CD1c-positive myeloid dendritic cell (primary cell): ENCODE measurements at regions not wholly inside any gene's neighbourhood (a gene's known extent, or its start where the extent isn't known, plus 50 kb on each side); places are given as distances from the start of the nearest gene placed in this dataset.

Experiments
- DNase-seq: peaks from one replicate; pipeline ENCODE4 v3.0.0-alpha.2; 2016; ENCODE audit errors: extremely low spot score

DNA sequence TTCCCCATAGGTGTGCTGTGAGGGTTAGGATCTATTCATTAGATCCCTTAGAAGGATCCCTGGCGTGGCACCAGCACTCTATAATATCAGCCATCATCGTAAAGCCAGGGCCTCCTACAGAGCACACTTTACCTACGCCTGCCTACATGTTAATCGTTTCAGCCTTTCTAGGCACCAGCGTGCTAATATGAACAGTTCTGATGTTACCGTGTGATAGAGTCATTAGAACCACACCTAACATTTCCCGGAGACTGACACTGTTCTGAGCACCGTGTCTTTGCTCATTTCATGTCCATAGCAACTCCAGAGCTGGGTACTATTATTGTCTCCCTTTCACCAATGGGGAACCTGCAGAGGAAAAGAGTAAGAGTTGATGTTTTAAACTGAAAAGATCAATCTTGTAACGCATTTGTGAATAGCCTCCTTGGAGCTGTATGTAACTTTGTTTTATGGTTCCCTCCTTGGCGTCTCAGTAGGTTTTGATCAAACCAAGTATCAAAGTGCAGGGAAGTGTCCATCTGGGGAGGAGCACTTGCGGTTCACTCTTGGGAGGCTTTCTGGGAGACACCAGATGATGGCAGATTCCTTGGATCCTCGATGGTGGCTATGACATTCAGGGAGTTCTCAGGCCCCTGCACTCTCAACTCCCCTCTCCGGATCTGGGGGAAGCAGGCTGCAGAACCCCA is 73.8 kb upstream of the KCNG1 start:
- no peak for DNase-seq

DNA sequence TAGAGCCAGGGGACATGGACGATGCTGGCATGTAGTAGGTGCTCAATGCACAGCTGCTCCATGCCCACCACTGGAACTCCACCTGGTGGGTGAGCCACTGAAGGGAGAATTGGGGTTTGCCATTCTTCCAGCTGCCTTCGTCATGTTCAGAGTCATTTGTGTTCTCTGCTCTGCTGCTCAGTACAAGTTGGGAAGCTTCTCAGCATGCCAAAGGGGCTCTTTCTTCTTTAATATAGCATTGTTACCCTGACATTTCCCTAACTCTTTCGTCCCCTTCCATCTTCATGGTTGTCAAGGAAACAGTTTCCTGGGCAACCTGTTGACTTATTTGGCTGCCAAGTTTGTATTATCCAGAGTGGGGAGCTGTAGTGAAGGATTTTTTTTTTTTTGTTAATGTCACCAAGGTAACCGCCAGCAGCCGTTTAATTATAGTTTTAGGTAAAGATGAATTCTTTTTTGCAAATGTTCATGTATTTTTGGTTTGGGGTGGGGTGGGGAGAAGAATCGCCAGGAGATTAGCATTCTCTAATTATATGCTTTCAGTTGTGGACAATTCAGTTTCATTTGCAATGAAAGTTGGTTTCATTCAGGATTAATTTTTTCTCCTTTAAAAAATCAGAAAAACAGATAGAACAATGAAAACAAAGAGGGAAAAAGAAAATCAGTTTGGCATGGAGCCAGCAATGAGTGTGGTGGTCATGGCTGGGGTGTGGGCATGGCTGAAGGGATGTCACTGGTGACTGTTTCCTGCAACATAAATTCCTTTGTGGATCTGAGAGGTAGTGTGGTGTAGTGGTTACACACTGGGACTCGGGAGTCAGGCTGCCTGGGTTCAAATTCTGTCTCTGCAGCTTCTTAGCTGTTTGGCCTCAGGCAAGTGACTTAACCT is 73.0 kb upstream of the KCNG1 start:
- DNase-seq: no peak

DNA sequence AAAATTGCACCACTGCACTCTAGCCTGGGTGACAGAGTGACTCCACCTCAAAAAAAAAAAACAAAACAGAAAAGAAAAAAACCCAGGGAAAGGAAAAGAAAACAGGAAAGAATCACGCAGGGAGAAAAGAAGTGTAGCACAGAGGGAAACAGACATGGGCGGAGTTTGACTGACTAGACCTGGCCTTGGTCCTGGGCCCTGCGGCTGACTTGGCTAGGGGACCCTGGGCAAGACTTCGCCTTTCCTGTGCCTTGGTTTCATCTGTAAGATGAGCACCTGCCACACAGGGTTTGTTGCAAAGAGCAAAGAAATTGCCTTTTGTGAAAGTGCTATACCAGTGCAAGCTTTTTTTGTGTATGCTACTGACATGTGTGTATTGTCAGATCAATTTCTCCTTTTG is 71.3 kb upstream of the KCNG1 start:
- no peak for DNase-seq

DNA sequence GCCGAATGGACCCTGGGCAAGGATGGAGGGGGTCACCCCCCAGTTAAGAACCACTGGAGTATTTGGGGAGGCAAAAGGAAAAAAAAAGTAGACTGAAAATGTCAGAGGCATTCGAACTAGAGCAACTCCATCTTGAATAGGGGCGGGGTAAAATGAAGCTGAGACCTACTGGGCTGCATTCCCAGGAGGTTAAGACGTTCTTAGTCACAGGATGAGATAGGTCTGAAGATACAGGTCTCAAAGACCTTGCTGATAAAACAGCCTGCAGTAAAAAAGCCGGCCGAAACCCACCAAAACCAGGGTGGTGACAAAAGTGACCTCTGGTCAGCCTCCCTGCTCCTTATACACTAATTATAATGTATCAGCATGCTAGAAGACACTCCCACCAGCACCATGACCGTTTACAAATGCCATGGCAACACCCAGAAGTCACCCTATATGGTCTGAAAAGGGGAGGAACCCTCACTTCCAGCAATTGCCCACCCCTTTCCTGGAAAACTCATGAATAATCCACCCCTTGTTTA is 70.4 kb upstream of the KCNG1 start:
- no peak for DNase-seq

GRCh38 chr20:51092338-51092737 is 69.4 kb upstream of the KCNG1 start:
- DNase-seq: no peak

DNA sequence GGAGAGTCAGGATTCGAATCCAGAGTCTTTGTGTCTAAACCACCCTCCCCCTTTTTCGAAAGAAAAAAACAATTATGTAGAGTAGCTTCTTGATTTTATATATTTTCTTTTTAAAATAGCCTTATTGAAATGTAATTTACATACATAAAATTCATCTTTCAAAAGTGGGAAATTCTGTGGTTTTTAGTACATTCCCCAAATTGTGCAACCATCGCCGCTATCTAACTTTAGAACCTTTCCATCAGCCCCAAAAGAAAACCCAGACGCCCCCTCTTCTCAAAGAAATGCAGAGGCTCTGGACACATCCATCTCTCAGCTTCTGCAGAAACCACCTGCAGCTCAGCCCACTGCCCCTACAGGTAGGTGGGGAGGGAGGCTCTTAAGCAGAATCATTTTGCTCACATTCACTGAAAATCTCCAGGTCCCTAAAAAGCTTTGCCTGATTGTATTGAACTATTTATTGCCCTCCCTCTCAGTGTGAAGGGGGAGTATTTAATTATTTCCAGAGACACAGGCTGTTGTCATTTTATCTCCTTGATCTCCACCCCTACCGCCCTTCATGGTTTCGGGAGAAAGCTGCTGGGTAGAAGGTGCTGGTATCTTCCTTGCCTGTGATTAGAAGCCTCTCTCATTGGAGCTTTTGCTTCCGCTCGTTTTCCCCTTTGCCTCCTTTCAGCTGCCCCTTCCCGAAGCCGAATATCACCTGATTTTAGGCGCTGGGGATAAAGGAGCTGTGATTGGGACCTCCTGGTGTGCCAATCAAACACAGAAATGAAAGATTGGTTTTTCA is 68.7 kb upstream of the KCNG1 start:
- no peak for DNase-seq

DNA sequence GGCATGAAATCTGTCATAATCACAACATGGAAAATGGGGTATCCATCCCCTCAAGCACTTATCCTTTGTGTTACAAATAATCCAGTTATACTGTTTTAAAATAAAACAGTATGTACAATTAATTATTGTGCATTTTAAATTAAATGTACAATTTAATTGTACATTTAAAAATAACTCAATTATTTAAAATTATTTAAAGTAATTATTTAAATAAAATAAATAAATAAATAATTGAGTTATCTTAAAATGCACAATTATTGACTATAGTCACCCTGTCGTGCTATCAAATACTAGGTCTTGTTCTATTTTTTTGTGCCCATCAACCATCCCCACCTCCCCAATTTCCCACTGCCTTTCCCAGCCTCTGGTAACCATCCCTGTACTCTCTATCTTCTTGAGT is 66.9 kb upstream of the KCNG1 start:
- no peak for DNase-seq

GRCh38 chr20:51089272-51089781 is 66.4 kb upstream of the KCNG1 start:
- no peak for DNase-seq

DNA sequence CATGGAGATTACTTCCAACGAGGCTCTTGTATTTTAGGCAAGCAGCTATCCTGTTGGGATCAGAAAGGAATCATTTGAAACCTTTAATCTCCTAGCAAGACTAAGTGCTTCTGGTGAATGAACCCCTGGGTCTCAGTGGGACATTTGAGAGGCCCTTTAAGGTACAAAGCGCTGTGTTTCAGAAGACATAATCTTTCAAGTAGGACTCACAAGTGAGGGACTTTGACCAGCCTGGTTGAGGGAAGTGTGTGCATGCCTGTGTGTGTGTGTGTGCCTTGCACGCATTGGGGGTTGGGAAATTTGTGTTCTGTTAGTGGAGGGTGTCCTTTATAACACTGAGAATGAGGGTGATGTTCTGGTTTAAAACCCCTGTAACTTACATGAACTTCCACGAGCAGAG is 64.4 kb upstream of the KCNG1 start:
- DNase-seq: no peak

DNA sequence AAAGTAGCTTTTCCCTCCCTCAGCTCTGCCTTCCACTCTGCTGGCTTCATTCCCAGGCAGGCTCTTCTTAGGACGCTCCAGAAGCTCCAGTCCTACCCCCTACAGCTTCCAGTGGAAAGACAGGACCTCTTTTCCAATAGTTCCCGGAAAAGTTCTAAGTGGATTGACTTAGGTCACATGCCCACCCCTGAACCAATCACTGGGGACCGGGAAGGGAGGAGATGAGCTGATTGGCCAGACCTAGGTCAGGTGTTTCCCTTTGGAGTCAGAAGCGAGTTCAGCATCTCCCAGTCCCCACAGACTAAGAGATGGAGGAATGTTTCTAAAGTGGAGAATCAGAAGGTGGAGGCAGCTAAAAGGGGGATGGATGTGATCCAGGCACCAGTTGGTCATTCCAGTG is 62.9 kb upstream of the KCNG1 start:
- no peak for DNase-seq

- no peak for DNase-seq
Measured at GRCh38 chr20:51084593-51085377, 61.9 kb upstream of the KCNG1 start.

DNA sequence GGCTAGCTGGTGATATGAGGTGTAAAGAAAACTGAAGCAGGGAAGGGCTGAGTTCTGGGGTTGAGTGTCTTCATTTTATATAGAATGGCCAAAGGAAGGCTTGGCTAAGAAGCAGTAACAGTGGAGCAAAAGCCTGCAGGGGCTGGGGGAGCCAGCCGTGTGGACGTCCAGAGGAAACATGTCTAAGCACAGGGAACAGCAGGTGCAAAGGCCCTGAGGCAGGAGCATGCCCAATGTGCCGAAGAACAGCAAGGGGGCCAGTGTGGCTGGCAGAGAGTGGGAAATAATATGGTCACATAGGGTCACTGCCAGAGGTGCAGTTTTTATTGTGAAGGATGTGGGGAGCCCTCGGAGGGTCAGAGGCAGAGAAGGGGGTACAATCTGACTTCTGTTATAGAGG is 60.5 kb upstream of the KCNG1 start:
- no peak for DNase-seq

GRCh38 chr20:51082988-51083387 is 60.1 kb upstream of the KCNG1 start:
- DNase-seq: no peak

DNA sequence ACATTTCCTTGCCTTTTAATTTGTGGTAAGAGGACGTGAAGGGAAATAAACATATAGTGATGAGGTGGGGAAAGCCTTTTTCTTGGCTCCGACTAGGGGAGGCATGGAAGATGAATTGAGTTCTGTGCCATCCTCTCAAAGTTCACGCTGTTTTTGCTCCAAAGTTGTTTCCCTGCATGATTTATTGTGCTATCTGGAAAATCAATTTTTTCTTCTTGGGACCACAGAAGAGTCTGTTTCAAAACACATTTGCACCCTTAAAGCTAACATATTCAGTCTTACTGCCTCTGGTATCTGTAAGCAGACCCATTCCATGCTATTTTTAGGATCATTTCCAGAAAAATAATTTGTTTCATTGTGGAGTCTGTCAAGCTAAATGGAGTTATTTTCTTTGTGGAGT is 57.6 kb upstream of the KCNG1 start:
- DNase-seq: no peak

DNA sequence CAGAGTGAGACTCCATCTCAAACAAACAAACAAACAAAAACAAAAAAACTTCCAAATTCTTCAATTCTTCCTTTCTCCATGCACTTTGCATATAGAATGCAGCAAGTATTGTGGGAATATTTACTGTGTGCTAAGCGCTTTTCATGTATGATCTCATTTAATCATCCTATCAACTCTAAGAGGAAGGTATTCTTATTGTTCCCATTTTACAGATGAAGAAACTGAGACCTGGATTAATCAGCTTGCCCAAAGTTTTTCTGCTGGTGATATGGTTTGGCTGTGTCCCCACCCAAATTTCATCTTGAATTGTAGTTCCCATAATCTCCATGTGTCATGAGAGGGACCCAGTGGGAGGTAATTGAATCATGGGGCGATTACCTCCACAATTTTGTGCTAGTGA is 56.6 kb upstream of the KCNG1 start:
- DNase-seq: no peak

DNA sequence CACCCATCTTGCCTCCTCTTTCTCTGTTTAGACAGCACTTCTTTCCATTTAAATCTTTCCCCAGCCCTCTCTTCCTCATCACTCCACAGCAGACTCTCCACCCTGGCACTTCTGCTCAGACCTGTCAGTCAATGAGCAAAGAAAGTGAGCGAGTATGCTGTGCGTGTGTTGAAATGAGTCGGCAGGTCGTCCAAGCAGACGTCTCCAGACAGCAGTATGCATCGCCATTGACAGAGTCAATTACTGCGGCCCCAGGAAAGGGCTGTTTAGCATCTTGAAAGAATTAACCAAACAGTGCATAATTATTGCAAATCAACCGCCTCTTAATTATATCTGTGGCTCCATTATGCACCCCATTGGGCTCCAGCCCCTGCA is 54.8 kb upstream of the KCNG1 start:
- DNase-seq: no peak

DNA sequence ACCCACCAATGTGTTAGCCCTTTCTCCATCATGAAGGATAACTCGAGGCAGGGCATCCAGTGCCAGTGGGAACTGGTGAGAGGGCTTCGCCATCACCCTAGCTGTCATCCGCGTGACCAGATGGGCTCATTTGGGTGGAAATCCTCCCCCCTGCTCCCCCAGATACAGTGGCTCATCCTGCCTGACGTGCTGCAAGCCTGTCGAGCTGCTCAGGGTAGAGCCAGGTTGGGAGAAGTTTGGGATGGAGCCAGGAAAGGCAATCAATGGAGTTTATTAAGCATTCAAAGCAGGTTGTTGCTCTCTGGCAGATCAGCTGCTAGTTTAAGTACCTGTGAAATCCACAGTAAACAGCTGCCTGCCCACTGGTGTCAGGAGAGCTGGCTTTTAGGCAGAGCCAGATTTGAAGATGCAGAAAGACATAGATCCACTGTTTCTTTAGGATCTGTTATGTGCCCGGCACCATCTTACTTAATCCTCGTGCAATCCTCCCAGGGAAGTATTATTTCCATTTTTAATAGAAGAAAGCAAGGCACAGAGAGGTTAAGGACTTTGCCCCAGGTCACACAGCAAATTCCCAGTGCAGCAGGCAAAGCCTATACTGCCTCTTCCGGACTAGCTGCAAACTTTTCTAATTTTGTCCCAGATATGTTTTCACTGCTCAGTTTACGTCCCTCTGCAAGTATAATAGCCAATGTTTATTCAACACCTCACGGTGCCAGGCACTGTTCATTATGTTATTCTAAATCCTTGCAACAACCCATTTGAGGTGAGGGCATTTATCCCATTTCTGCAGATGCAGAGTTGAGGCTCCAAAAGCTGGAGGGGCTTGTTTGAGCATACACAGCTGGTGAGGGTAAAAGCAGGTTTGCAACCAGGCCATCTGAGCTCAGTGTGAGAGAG is 54.1 kb upstream of the KCNG1 start:
- no peak for DNase-seq

GRCh38 chr20:51074062-51074461 is 51.2 kb upstream of the KCNG1 start:
- DNase-seq: no peak
